IMR-90 (cell line): ENCODE measurements at regions not wholly inside any gene's neighbourhood (a gene's known extent, or its start where the extent isn't known, plus 50 kb on each side); places are given as distances from the start of the nearest gene placed in this dataset.

Experiments
- ATAC-seq: fragments of 200-7000 bp; cut with Tn5 transposase; 2 replicates; pipeline ENCODE4 v1.9.1; 2020; ENCODE audit warnings: low read depth, mild to moderate bottlenecking, moderate library complexity
- BruUV-seq: library from RNA; stranded (reverse); fragments of 400-500 nt; replicated peaks from 2 replicates; lab custom pipeline; 2021; lab: Mats Ljungman, UMichigan
- CTCF ChIA-PET: fragments of 300-600 bp; formaldehyde crosslinking; extraction: SDS; loops from one replicate; lab custom pipeline; 2021; ENCODE audit warnings: antibody characterized with exemption; lab: Yijun Ruan, JAX
- POLR2A ChIA-PET: fragments of 300-600 bp; sonication (Branson Sonifier 250); formaldehyde crosslinking; loops from one replicate; lab custom pipeline; 2022; ENCODE audit warnings: antibody characterized with exemption; ENCODE audit not compliant: unreplicated experiment; lab: Charles Lee
- DNase-seq: peaks from one replicate; pipeline ENCODE4 v3.0.0; 2013
- H2AFZ ChIP-seq: replicated peaks from 2 replicates; pipeline ENCODE3; 2013; ENCODE audit warnings: low read length, mild to moderate bottlenecking; ENCODE audit not compliant: poor library complexity
- H2AK5ac ChIP-seq: 2 replicates; pipeline ENCODE4 v1.6.1; 2013; ENCODE audit warnings: low read depth, low read length, inconsistent platforms
- H2AK9ac ChIP-seq: replicated peaks from 2 replicates; pipeline ENCODE3; 2013; ENCODE audit warnings: mild to moderate bottlenecking, low read depth, low read length, moderate library complexity; ENCODE audit not compliant: poor library complexity
- H2BK120ac ChIP-seq: 2 replicates; pipeline ENCODE4 v1.6.1; 2013; ENCODE audit warnings: low read depth, low read length, inconsistent platforms
- H2BK15ac ChIP-seq: 3 replicates; pipeline ENCODE4 v1.6.1; 2013; ENCODE audit warnings: low read depth, low read length, inconsistent platforms
- H2BK20ac ChIP-seq: 2 replicates; pipeline ENCODE4 v1.6.1; 2013; ENCODE audit warnings: low read depth, mild to moderate bottlenecking, inconsistent platforms, low read length, moderate library complexity
- H2BK5ac ChIP-seq: 2 replicates; pipeline ENCODE4 v1.6.1; 2013; ENCODE audit warnings: mild to moderate bottlenecking, low read depth, low read length, inconsistent platforms; ENCODE audit not compliant: poor library complexity, severe bottlenecking
- H3K14ac ChIP-seq: replicated peaks from 2 replicates; pipeline ENCODE4 v1.6.1; 2013; ENCODE audit warnings: low read depth, low read length, inconsistent platforms
- H3K18ac ChIP-seq: 2 replicates; pipeline ENCODE4 v1.6.1; 2013; ENCODE audit warnings: low read depth, low read length, control low read depth
- H3K23ac ChIP-seq: 2 replicates; pipeline ENCODE4 v1.6.1; 2013; ENCODE audit warnings: low read depth, low read length, inconsistent platforms
- H3K27ac ChIP-seq: 2 replicates; pipeline ENCODE4 v1.5.1; 2013; ENCODE audit warnings: mild to moderate bottlenecking, control low read depth, low read length; ENCODE audit not compliant: insufficient read depth
- H3K27me3 ChIP-seq: 2 replicates; pipeline ENCODE4 v1.6.1; 2013; ENCODE audit warnings: low read length; ENCODE audit not compliant: control insufficient read depth, insufficient read depth
- H3K36me3 ChIP-seq: 2 replicates; pipeline ENCODE4 v1.6.1; 2013; ENCODE audit warnings: low read length, mixed read lengths; ENCODE audit not compliant: control insufficient read depth, insufficient read depth
- H3K4ac ChIP-seq: 2 replicates; pipeline ENCODE4 v1.6.1; 2013; ENCODE audit warnings: low read depth, low read length, inconsistent platforms
- H3K4me1 ChIP-seq: 2 replicates; pipeline ENCODE4 v1.6.1; 2013; ENCODE audit warnings: low read length, mixed read lengths; ENCODE audit not compliant: control insufficient read depth, insufficient read depth
- H3K4me2 ChIP-seq: 2 replicates; pipeline ENCODE4 v1.6.1; 2013; ENCODE audit warnings: low read depth, mild to moderate bottlenecking, control low read depth, low read length, moderate library complexity
- H3K4me3 ChIP-seq: 2 replicates; pipeline ENCODE4 v1.5.1; 2013; ENCODE audit warnings: low read depth, mild to moderate bottlenecking, control low read depth, low read length, moderate library complexity; ENCODE audit not compliant: insufficient read depth
- H3K56ac ChIP-seq: 2 replicates; pipeline ENCODE4 v1.6.1; 2013; ENCODE audit warnings: low read length, inconsistent platforms; ENCODE audit not compliant: insufficient read depth; ENCODE audit errors: extremely low read depth
- H3K79me1 ChIP-seq, 2 experiments: 2 replicates each; pipeline ENCODE4 v1.6.1; 2013; ENCODE audit warnings: low read length in 2 of 2, inconsistent platforms in 1 of 2, low read depth in 1 of 2
- H3K9ac ChIP-seq: 2 replicates; pipeline ENCODE4 v1.6.1; 2013; ENCODE audit warnings: low read depth, low read length, control low read depth
- H3K9me1 ChIP-seq: 2 replicates; pipeline ENCODE4 v1.6.1; 2013; ENCODE audit warnings: low read length, inconsistent platforms; ENCODE audit not compliant: insufficient read depth
- H3K9me3 ChIP-seq: 2 replicates; pipeline ENCODE4 v1.6.1; 2013; ENCODE audit warnings: low read length; ENCODE audit not compliant: control insufficient read depth, insufficient read depth
- H4K20me1 ChIP-seq: 2 replicates; pipeline ENCODE4 v1.6.1; 2013; ENCODE audit warnings: low read length, inconsistent platforms; ENCODE audit not compliant: insufficient read depth
- H4K5ac ChIP-seq: 2 replicates; pipeline ENCODE4 v1.6.1; 2013; ENCODE audit warnings: mild to moderate bottlenecking, low read depth, low read length, control low read depth
- H4K8ac ChIP-seq, 2 experiments: 2 replicates each; pipeline ENCODE4 v1.6.1; 2013; ENCODE audit warnings: low read depth in 2 of 2, low read length in 2 of 2, control low read depth in 1 of 2, inconsistent platforms in 1 of 2
- H4K91ac ChIP-seq: 2 replicates; pipeline ENCODE4 v1.6.1; 2013; ENCODE audit warnings: low read depth, low read length, inconsistent platforms; ENCODE audit not compliant: insufficient read depth
- MAFK ChIP-seq: IDR thresholded peaks from 2 replicates; pipeline ENCODE4 v1.6.1; 2012; ENCODE audit warnings: low read depth, low read length, improper control_type of control experiment
- WGBS, 2 experiments: methylation state at CpG; one replicate each; pipeline versions ENCODE4 v1.1.5 to v1.1.7; 2013; ENCODE audit warnings: missing lambda C conversion rate in 2 of 2; ENCODE audit not compliant: insufficient read length in 1 of 2; ENCODE audit errors: extremely low coverage in 2 of 2; 5-methylcytosine and 5-hydroxymethylcytosine counted together
- dilution Hi-C: fragments of 300-500 bp; cut with HindIII; formaldehyde crosslinking; loops from one replicate; pipeline ENCODE4 v1.14.3; 2018; ENCODE audit warnings: low sequenced_read_pairs; ENCODE audit not compliant: unreplicated experiment
- in situ Hi-C: fragments of 300-500 bp; cut with MboI; formaldehyde crosslinking; loops from 3 replicates; pipeline ENCODE4 v1.14.3; 2019; ENCODE audit warnings: low sequenced_read_pairs, inconsistent platforms, mixed read lengths
- intact Hi-C: fragments of 100-400 bp; cut with micrococcal nuclease; formaldehyde crosslinking; loops from 2 replicates; pipeline ENCODE4 v1.10.0; 2022

DNA sequence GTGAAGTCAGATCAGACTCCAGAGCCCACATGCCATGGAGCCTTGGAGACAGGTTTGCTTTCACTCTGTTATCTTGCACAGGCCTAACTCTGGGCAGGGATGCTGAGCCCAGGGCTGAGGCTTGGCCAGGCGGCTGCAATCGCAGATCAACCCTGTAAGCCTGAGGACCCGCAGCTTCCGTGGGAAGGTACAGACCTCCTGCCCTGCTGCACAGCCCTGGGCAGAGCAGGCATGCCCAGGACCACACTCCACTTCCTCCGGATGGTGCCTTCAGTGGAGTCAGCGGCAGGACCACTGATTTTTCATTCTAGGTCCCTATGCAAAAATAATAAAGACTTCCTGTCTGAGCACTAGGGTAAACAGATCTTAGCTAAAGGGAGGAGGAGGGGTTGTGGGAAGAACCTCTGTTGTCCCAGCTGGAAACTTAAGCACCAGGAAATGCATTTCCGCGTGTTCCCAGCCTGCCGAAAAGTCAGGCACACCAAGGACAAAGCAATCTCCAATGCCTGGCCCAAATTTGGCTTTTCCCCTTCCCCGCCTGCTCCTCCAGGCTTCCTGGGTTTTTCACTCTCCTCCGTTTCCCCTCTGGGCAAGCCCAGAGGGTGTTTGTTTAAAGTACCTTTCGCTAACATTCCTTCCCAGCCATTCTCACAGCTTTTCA is 87.3 kb downstream of the KCTD15 start:
- no peaks in the 10 kb centered on the region for H3K79me1 ChIP-seq
- no peak overlapping the region for H4K91ac ChIP-seq
- H3K9me1 ChIP-seq: no peaks in the 10 kb centered on the region
- H3K27me3 ChIP-seq: peaks cover 2% of the 10 kb centered on the region; the same call in 1 of the 2 replicates
- H2BK120ac ChIP-seq: no peak overlapping the region
- H3K14ac ChIP-seq: no peak overlapping the region
- H3K9me3 ChIP-seq: no peaks in the 10 kb centered on the region
- no peak overlapping the region for H2AK5ac ChIP-seq
- H3K23ac ChIP-seq: no peak overlapping the region
- DNase-seq: no peak
- no peak overlapping the region for H3K9ac ChIP-seq
- H3K4me3 ChIP-seq: no peak overlapping the region
- H3K4me1 ChIP-seq: no peaks in the 10 kb centered on the region
- H2BK20ac ChIP-seq: no peak overlapping the region
- no peak overlapping the region for H2BK5ac ChIP-seq
- dilution Hi-C loops: no loop called here
- peak overlapping the region; percentile 25 for H2AFZ ChIP-seq
- H3K4me2 ChIP-seq: no peak overlapping the region; the same call in 1 of the 2 replicates
- H2BK15ac ChIP-seq: no peak overlapping the region
- WGBS, 2 experiments: 5% methylated on average over 4 of the region's 12 CpGs; no CpG with 5 or more reads in 1 of the 2 experiments
- no peak for ATAC-seq
- H3K18ac ChIP-seq: no peak overlapping the region
- H3K27ac ChIP-seq: no peak overlapping the region
- H3K36me3 ChIP-seq: no peaks in the 10 kb centered on the region
- H2AK9ac ChIP-seq: no peak overlapping the region
- no peak overlapping the region for H4K8ac ChIP-seq
- H4K5ac ChIP-seq: no peak overlapping the region
- no TSS peak for BruUV-seq
- no peak for TF ChIP-seq MAFK
- CTCF ChIA-PET: no interaction called here
- H3K4ac ChIP-seq: no peak overlapping the region
- no peak overlapping the region for H3K56ac ChIP-seq
- H4K20me1 ChIP-seq: no peaks in the 10 kb centered on the region
- intact Hi-C loops: no loop called here
- POLR2A ChIA-PET: no interaction called here
- in situ Hi-C loops: no loop called here
